Gastroesophageal sphincter (tissue), 4 donors: ENCODE measurements at regions not wholly inside any gene's neighbourhood (a gene's known extent, or its start where the extent isn't known, plus 50 kb on each side); places are given as distances from the start of the nearest gene placed in this dataset.

ENCODE experiments used
- ATAC-seq: fragments of 150-250 bp; one replicate; pipeline ENCODE4 v1.9.1; 2016; ENCODE audit warnings: mild to moderate bottlenecking, moderate library complexity
- H3K27ac ChIP-seq, 4 donors: fragments of 200-600 bp; sonication (generic) in 3 of 4; 1 replicate in 3 of 4; 2 replicates in 1 of 4; pipeline ENCODE4 v1.5.1; 2016 to 2019
- H3K27me3 ChIP-seq: fragments of 200-600 bp; sonication (generic); one replicate; pipeline ENCODE4 v1.5.1; 2019
- H3K36me3 ChIP-seq, 2 donors: fragments of 200-600 bp; sonication (generic); one replicate each; pipeline ENCODE4 v1.5.1; 2019; ENCODE audit warnings: control low read depth in 1 of 2
- H3K4me1 ChIP-seq, 3 donors: fragments of 200-600 bp; sonication (generic); 1 replicate in 2 of 3; 2 replicates in 1 of 3; pipeline ENCODE4 v1.5.1; 2016 to 2019; ENCODE audit warnings: control low read depth in 2 of 3
- H3K4me3 ChIP-seq, 2 donors: fragments of 200-600 bp; sonication (generic); one replicate each; pipeline ENCODE4 v1.5.1; 2019; ENCODE audit warnings: mild to moderate bottlenecking in 1 of 2, moderate library complexity in 1 of 2
- H3K9me3 ChIP-seq, 3 donors: fragments of 200-600 bp; sonication (generic); one replicate each; pipeline ENCODE4 v1.5.1; 2017 to 2019; ENCODE audit warnings: control low read depth in 2 of 3
- EP300 ChIP-seq: sonication (generic); formaldehyde crosslinking; IDR thresholded peaks from one replicate; pipeline ENCODE4 v1.6.1; 2017; ENCODE audit warnings: antibody characterized with exemption, mild to moderate bottlenecking
- POLR2A ChIP-seq, 2 donors: fragments of 450-650 bp; IDR thresholded peaks; one replicate each; pipeline ENCODE4 v1.6.1; 2017; ENCODE audit warnings: antibody characterized with exemption in 2 of 2, mild to moderate bottlenecking in 2 of 2, moderate library complexity in 1 of 2
- POLR2AphosphoS5 ChIP-seq: sonication (generic); formaldehyde crosslinking; IDR thresholded peaks from one replicate; pipeline ENCODE4 v1.6.1; 2017; ENCODE audit warnings: antibody characterized with exemption
- WGBS, 2 donors: methylation state at CpG; one replicate each; pipeline ENCODE4 v1.1.5; 2018; ENCODE audit warnings: low coverage in 1 of 2; 5-methylcytosine and 5-hydroxymethylcytosine counted together
- TF ChIP-seq, protein P1 (sequence below), 4 experiments: fragments of 200-600 bp in 2 of 4; fragments of 450-650 bp in 2 of 4; sonication (generic) in 1 of 4; IDR thresholded peaks; one replicate each; pipeline ENCODE4 v1.5.1; 2017 to 2019; ENCODE audit warnings: antibody characterized with exemption in 4 of 4, mild to moderate bottlenecking in 2 of 4, moderate library complexity in 2 of 4

- Histone ChIP-seq H3K9me3 (no peaks in the 10 kb centered on the region), H3K4me3 (no peak overlapping the region), H3K27me3 (no peaks in the 10 kb centered on the region), H3K4me1 (peaks cover 0 to 12% (median 0%) of the 10 kb centered on the region in 3 donors), H3K27ac (no peak overlapping the region), H3K36me3 (no peaks in the 10 kb centered on the region)
- ATAC-seq, result no peak
- TF ChIP-seq EP300 (no peak), POLR2AphosphoS5 (no peak), POLR2A (IDR thresholded peaks at IDR 0.05) (no peak)
- TF ChIP-seq, protein P1, sequence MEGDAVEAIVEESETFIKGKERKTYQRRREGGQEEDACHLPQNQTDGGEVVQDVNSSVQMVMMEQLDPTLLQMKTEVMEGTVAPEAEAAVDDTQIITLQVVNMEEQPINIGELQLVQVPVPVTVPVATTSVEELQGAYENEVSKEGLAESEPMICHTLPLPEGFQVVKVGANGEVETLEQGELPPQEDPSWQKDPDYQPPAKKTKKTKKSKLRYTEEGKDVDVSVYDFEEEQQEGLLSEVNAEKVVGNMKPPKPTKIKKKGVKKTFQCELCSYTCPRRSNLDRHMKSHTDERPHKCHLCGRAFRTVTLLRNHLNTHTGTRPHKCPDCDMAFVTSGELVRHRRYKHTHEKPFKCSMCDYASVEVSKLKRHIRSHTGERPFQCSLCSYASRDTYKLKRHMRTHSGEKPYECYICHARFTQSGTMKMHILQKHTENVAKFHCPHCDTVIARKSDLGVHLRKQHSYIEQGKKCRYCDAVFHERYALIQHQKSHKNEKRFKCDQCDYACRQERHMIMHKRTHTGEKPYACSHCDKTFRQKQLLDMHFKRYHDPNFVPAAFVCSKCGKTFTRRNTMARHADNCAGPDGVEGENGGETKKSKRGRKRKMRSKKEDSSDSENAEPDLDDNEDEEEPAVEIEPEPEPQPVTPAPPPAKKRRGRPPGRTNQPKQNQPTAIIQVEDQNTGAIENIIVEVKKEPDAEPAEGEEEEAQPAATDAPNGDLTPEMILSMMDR (IDR thresholded peaks at IDR 0.05), result no peak
- WGBS, 2 donors, result 80 to 82% methylated on average over 1 to 2 of the region's 14 CpGs
Observed at GRCh38 chr18:78643981-78644380, 335.6 kb upstream of the SALL3 start.

GRCh38 chr18:78645216-78645615, 334.4 kb upstream of the SALL3 start:
- H3K4me3 ChIP-seq, result no peak overlapping the region
- H3K4me1 ChIP-seq, result peaks cover 0 to 12% (median 0%) of the 10 kb centered on the region in 3 donors
- TF ChIP-seq, protein P1 (IDR thresholded peaks at IDR 0.05), result no peak
- TF ChIP-seq POLR2AphosphoS5 (no peak), EP300 (no peak), POLR2A (IDR thresholded peaks at IDR 0.05) (no peak)
- H3K9me3 ChIP-seq, result no peaks in the 10 kb centered on the region
- no CpG with 5 or more reads among the region's 20 CpGs for WGBS, 2 donors
- ATAC-seq, result no peak
- peaks cover 3% of the 10 kb centered on the region for H3K27me3 ChIP-seq
- no peak overlapping the region for H3K27ac ChIP-seq
- no peaks in the 10 kb centered on the region for H3K36me3 ChIP-seq

DNA sequence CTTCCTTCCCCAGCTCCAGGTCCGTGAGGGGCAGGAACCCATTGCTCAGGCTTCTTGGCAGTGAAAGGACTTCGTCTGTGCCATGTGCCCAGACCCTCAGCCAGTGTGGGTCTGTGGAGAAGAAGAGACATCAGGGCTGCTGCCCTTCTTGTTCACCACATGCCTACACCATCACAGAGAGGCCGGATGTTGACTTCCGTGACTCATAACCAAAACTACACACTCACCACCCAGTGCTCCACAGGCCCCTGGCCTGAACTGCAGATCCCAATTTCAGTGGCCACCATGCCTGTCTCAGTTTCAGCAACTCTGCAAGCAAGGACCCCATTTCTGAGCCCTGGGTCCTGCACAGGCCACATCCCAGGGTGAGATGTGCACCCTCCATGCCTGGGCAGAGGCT, 332.6 kb upstream of the SALL3 start:
- Histone ChIP-seq H3K4me1 (peaks cover 0 to 12% (median 0%) of the 10 kb centered on the region in 3 donors), H3K4me3 (no peak overlapping the region), H3K27ac (no peak overlapping the region), H3K9me3 (peaks cover 0 to 5% (median 0%) of the 10 kb centered on the region in 3 donors), H3K36me3 (no peaks in the 10 kb centered on the region), H3K27me3 (peaks cover 3% of the 10 kb centered on the region)
- no CpG with 5 or more reads among the region's 4 CpGs for WGBS, 2 donors
- TF ChIP-seq POLR2AphosphoS5, result no peak
- TF ChIP-seq POLR2A (IDR thresholded peaks at IDR 0.05), result no peak
- TF ChIP-seq, protein P1 (IDR thresholded peaks at IDR 0.05), result no peak
- no peak for TF ChIP-seq EP300
- no peak for ATAC-seq

DNA sequence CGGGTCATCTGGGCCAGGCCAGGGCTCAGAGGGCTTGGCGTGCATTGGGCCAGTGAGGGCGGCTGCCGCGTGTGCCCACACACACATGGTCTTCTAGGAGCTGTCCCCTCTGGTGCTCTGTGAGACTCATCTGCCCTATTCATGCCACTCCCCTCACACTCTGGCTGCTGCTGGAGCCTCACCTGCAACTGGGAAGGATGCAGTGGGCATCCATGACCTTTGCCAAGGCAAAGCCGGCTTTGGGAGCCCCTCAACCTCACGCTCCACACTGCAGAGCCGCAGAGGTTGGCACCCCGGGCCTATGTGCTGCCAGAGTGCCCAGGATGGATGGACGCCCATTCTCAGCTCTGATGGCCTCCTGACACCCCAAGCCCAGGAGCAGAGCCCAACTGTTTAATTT, 330.2 kb upstream of the SALL3 start:
- ATAC-seq, result peak; percentile 16
- Histone ChIP-seq H3K4me3 (no peak overlapping the region), H3K27me3 (peaks cover 3% of the 10 kb centered on the region), H3K9me3 (peaks cover 0 to 27% (median 0%) of the 10 kb centered on the region in 3 donors), H3K27ac (no peak overlapping the region), H3K36me3 (no peaks in the 10 kb centered on the region), H3K4me1 (no peaks in the 10 kb centered on the region)
- 83% methylated on average over 2 of the region's 10 CpGs; no CpG with 5 or more reads in 1 of the 2 donors for WGBS, 2 donors
- TF ChIP-seq, protein P1 (IDR thresholded peaks at IDR 0.05), result no peak
- no peak for TF ChIP-seq POLR2AphosphoS5
- TF ChIP-seq POLR2A (IDR thresholded peaks at IDR 0.05), result no peak
- no peak for TF ChIP-seq EP300

GRCh38 chr18:78650926-78651325, 328.7 kb upstream of the SALL3 start:
- 95 to 100% methylated on average over 5 to 6 of the region's 13 CpGs for WGBS, 2 donors
- H3K4me1 ChIP-seq, result no peaks in the 10 kb centered on the region
- H3K9me3 ChIP-seq, result peaks cover 0 to 39% (median 0%) of the 10 kb centered on the region in 3 donors
- no peaks in the 10 kb centered on the region for H3K36me3 ChIP-seq
- no peak overlapping the region for H3K4me3 ChIP-seq
- H3K27ac ChIP-seq, result no peak overlapping the region
- no peak for ATAC-seq
- TF ChIP-seq POLR2AphosphoS5 (no peak), POLR2A (IDR thresholded peaks at IDR 0.05) (no peak), EP300 (no peak)
- TF ChIP-seq, protein P1 (IDR thresholded peaks at IDR 0.05), result no peak
- peaks cover 3% of the 10 kb centered on the region for H3K27me3 ChIP-seq
